HCT116 (cell line): ENCODE measurements at regions not wholly inside any gene's neighbourhood (a gene's known extent, or its start where the extent isn't known, plus 50 kb on each side); places are given as distances from the start of the nearest gene placed in this dataset.

ENCODE experiments used
- ATAC-seq: fragments of 200-7000 bp; cut with Tn5 transposase; 2 replicates; pipeline ENCODE4 v1.9.1; 2020; ENCODE audit warnings: mild to moderate bottlenecking, moderate library complexity
- BruUV-seq: library from RNA; stranded (reverse); fragments of 400-500 nt; replicated peaks from 2 replicates; lab custom pipeline; 2021; lab: Mats Ljungman, UMichigan
- CTCF ChIA-PET: fragments of 300-600 bp; sonication (Branson Sonifier 250); formaldehyde crosslinking; loops from one replicate; lab custom pipeline; 2021; ENCODE audit warnings: antibody characterized with exemption; lab: Charles Lee
- POLR2A ChIA-PET: fragments of 300-600, 350-600 bp; sonication (Branson Sonifier 250); formaldehyde crosslinking; loops from one replicate; lab custom pipeline; 2021; ENCODE audit warnings: antibody characterized with exemption; lab: Charles Lee
- RAD21 ChIA-PET, 2 experiments: fragments of 300-600 bp; sonication (Branson Sonifier 250); formaldehyde crosslinking; loops; one replicate each; lab custom pipeline; 2023; ENCODE audit warnings: low total read pairs in 2 of 2; ENCODE audit not compliant: uncharacterized antibody in 2 of 2, unreplicated experiment in 2 of 2, low non-redundant PET in 1 of 2; lab: Charles Lee
- DNase-seq: peaks from one replicate; pipeline ENCODE4 v3.0.0-alpha.2; 2010; ENCODE audit warnings: low read depth, low spot score
- H2AFZ ChIP-seq: fragments of 200-600 bp; shearing (Covaris generic), sonication (generic); 2 replicates; pipeline ENCODE4 v1.6.1; 2017; ENCODE audit warnings: low read depth, mixed run types, mixed read lengths, antibody characterized with exemption, low read length; ENCODE audit not compliant: poor library complexity, severe bottlenecking
- H3K27ac ChIP-seq: 2 replicates; pipeline ENCODE4 v1.5.1; 2012; ENCODE audit warnings: low read depth, low read length
- H3K27me3 ChIP-seq: fragments of 200-600 bp; sonication (generic); 2 replicates; pipeline ENCODE4 v1.6.1; 2016; ENCODE audit warnings: mixed run types, low read length, mixed read lengths; ENCODE audit not compliant: insufficient read depth
- H3K36me3 ChIP-seq, 2 experiments: fragments of 200-500 bp in 1 of 2; fragments of 200-600 bp in 1 of 2; sonication (Bioruptor generic) in 1 of 2; sonication (generic) in 1 of 2; 2 replicates each; pipeline versions ENCODE4 v1.5.1 to v1.6.1; 2014 to 2016; ENCODE audit warnings: low read length in 2 of 2, inconsistent platforms in 1 of 2, mixed read lengths in 1 of 2, mixed run types in 1 of 2; ENCODE audit not compliant: insufficient read depth in 2 of 2, control insufficient read depth in 1 of 2
- H3K4me1 ChIP-seq, 2 experiments: fragments of 200-600 bp in 1 of 2; sonication (generic) in 1 of 2; 2 replicates each; pipeline versions ENCODE4 v1.5.1 to v1.6.1; 2012 to 2017; ENCODE audit warnings: low read length in 2 of 2, inconsistent platforms in 1 of 2, mild to moderate bottlenecking in 1 of 2, mixed read lengths in 1 of 2, mixed run types in 1 of 2, moderate library complexity in 1 of 2; ENCODE audit not compliant: insufficient read depth in 2 of 2, control insufficient read depth in 1 of 2
- H3K4me2 ChIP-seq: fragments of 200-600 bp; sonication (generic); 2 replicates; pipeline ENCODE4 v1.6.1; 2017; ENCODE audit warnings: mixed run types, low read length, mixed read lengths
- H3K4me3 ChIP-seq, 2 experiments: fragments of 200-600 bp in 1 of 2; sonication (generic) in 1 of 2; replicated peaks in 1 of 2; 2 replicates each; pipeline ENCODE4 v1.5.1; 2011 to 2016; ENCODE audit warnings: low read length in 2 of 2, control low read depth in 1 of 2, low read depth in 1 of 2, mild to moderate bottlenecking in 1 of 2, mixed read lengths in 1 of 2, mixed run types in 1 of 2
- H3K79me2 ChIP-seq: fragments of 200-600 bp; sonication (generic); 2 replicates; pipeline ENCODE4 v1.6.1; 2017; ENCODE audit warnings: mild to moderate bottlenecking, mixed run types, low read length, moderate library complexity, mixed read lengths; ENCODE audit not compliant: insufficient read depth
- H3K9ac ChIP-seq: fragments of 200-600 bp; sonication (generic); 2 replicates; pipeline ENCODE4 v1.6.1; 2016; ENCODE audit warnings: low read length, mixed read lengths
- H3K9me2 ChIP-seq: fragments of 200-600 bp; sonication (generic), shearing (Covaris generic); 2 replicates; pipeline ENCODE4 v1.6.1; 2017; ENCODE audit warnings: mixed run types, mild to moderate bottlenecking, moderate library complexity; ENCODE audit not compliant: insufficient read depth
- H3K9me3 ChIP-seq, 2 experiments: fragments of 200-500 bp in 1 of 2; fragments of 200-600 bp in 1 of 2; sonication (Bioruptor generic) in 1 of 2; sonication (generic) in 1 of 2; 2 replicates each; pipeline ENCODE4 v1.6.1; 2014 to 2017; ENCODE audit warnings: low read length in 2 of 2, mixed read lengths in 2 of 2, inconsistent platforms in 1 of 2, low read depth in 1 of 2, mild to moderate bottlenecking in 1 of 2, mixed run types in 1 of 2, moderate library complexity in 1 of 2; ENCODE audit not compliant: control insufficient read depth in 1 of 2, insufficient read depth in 1 of 2
- H4K20me1 ChIP-seq: fragments of 200-600 bp; sonication (generic), shearing (Covaris generic); 2 replicates; pipeline ENCODE4 v1.6.1; 2017; ENCODE audit warnings: mixed run types, mild to moderate bottlenecking, moderate library complexity; ENCODE audit not compliant: insufficient read depth
- CBX3 ChIP-seq: IDR thresholded peaks from 2 replicates; pipeline ENCODE4 v1.6.1; 2012; ENCODE audit warnings: low read depth
- CTCF ChIP-seq, 3 experiments: fragments of 200-600 bp in 1 of 3; sonication (generic) in 1 of 3; IDR thresholded peaks in 2 of 3; conservative IDR thresholded peaks in 1 of 3; 2 replicates each; pipeline ENCODE4 v1.5.1; 2012 to 2017; ENCODE audit warnings: low read depth in 2 of 3, low read length in 2 of 3, antibody characterized with exemption in 1 of 3, borderline replicate concordance in 1 of 3, control low read depth in 1 of 3, mild to moderate bottlenecking in 1 of 3, mixed read lengths in 1 of 3, mixed run types in 1 of 3, moderate library complexity in 1 of 3; ENCODE audit not compliant: insufficient read depth in 1 of 3
- EGR1 ChIP-seq: IDR thresholded peaks from 2 replicates; pipeline ENCODE4 v1.6.1; 2012; ENCODE audit warnings: low read depth
- EZH2 ChIP-seq: fragments of 200-600 bp; sonication (generic); IDR thresholded peaks from 2 replicates; pipeline ENCODE4 v1.6.1; 2017; ENCODE audit warnings: antibody characterized with exemption, mixed run types
- FOSL1 ChIP-seq: IDR thresholded peaks from 2 replicates; pipeline ENCODE4 v1.6.1; 2012; ENCODE audit warnings: low read depth
- JUND ChIP-seq: IDR thresholded peaks from 2 replicates; pipeline ENCODE4 v1.6.1; 2012
- POLR2AphosphoS5 ChIP-seq: IDR thresholded peaks from 2 replicates; pipeline ENCODE4 v1.6.1; 2011; ENCODE audit warnings: mild to moderate bottlenecking, low read depth, low read length, moderate library complexity
- RAD21 ChIP-seq: IDR thresholded peaks from 2 replicates; pipeline ENCODE4 v1.6.1; 2012; ENCODE audit warnings: low read depth, mild to moderate bottlenecking
- REST ChIP-seq: IDR thresholded peaks from 2 replicates; pipeline ENCODE4 v1.6.1; 2012; ENCODE audit warnings: low read depth
- TCF7L2 ChIP-seq: IDR thresholded peaks from 2 replicates; pipeline ENCODE4 v1.7.0; 2011; ENCODE audit warnings: borderline replicate concordance, inconsistent platforms; ENCODE audit not compliant: insufficient read depth, insufficient read length; ENCODE audit errors: extremely low read depth
- ZNF274 ChIP-seq: fragments of 200-500 bp; sonication (Bioruptor generic); IDR thresholded peaks from 2 replicates; pipeline ENCODE4 v1.6.1; 2014; ENCODE audit warnings: mild to moderate bottlenecking, low read depth, low read length, inconsistent platforms
- intact Hi-C: fragments of 100-400 bp; cut with micrococcal nuclease; formaldehyde crosslinking; loops from 2 replicates; pipeline ENCODE4 v1.10.0; 2022
- TF ChIP-seq, protein P1 (sequence below): IDR thresholded peaks from 2 replicates; pipeline ENCODE4 v1.6.1; 2011; ENCODE audit warnings: mild to moderate bottlenecking, low read length, moderate library complexity; ENCODE audit not compliant: insufficient replicate concordance; ENCODE audit errors: extremely low read depth

GRCh38 chr21:14797543-14797942 lies 251.4 kb upstream of the SAMSN1 start:
- intact Hi-C loops = no loop called here
- H3K79me2 ChIP-seq = no peaks in the 10 kb centered on the region
- ChIA-PET POLR2A (no interaction called here), RAD21 (no interaction called here), CTCF (no interaction called here)
- no peak overlapping the region for H3K9ac ChIP-seq
- peaks cover 3 to 10% of the 10 kb centered on the region in 2 experiments; a peak in 3 of 4 replicates for H3K9me3 ChIP-seq
- no peaks in the 10 kb centered on the region for H3K9me2 ChIP-seq
- DNase-seq (no peak), ATAC-seq (no peak)
- H3K4me1 ChIP-seq = no peaks in the 10 kb centered on the region
- H3K36me3 ChIP-seq = no peaks in the 10 kb centered on the region
- TF ChIP-seq EGR1 (no peak), CBX3 (no peak), TCF7L2 (no peak), POLR2AphosphoS5 (no peak), REST (no peak), ZNF274 (no peak), EZH2 (no peak), RAD21 (no peak), JUND (no peak), CTCF (IDR thresholded peaks at IDR 0.05 in 2 of 3, conservative IDR thresholded peaks at IDR 0.05 in 1 of 3; ENCODE audit: borderline replicate concordance in 1 of 3, insufficient read depth in 1 of 3, low read depth in 2 of 3, low read length in 2 of 3) (no peak), FOSL1 (no peak)
- TF ChIP-seq, protein P1, sequence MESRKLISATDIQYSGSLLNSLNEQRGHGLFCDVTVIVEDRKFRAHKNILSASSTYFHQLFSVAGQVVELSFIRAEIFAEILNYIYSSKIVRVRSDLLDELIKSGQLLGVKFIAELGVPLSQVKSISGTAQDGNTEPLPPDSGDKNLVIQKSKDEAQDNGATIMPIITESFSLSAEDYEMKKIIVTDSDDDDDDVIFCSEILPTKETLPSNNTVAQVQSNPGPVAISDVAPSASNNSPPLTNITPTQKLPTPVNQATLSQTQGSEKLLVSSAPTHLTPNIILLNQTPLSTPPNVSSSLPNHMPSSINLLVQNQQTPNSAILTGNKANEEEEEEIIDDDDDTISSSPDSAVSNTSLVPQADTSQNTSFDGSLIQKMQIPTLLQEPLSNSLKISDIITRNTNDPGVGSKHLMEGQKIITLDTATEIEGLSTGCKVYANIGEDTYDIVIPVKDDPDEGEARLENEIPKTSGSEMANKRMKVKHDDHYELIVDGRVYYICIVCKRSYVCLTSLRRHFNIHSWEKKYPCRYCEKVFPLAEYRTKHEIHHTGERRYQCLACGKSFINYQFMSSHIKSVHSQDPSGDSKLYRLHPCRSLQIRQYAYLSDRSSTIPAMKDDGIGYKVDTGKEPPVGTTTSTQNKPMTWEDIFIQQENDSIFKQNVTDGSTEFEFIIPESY = no peak
- no peak overlapping the region for H3K27ac ChIP-seq
- H3K4me2 ChIP-seq = no peak overlapping the region
- no peak overlapping the region for H3K4me3 ChIP-seq
- BruUV-seq = no TSS peak
- H4K20me1 ChIP-seq = no peaks in the 10 kb centered on the region
- H2AFZ ChIP-seq = no peak overlapping the region
- H3K27me3 ChIP-seq = no peaks in the 10 kb centered on the region
